Right lobe of liver (tissue), 4 donors: ENCODE measurements at regions not wholly inside any gene's neighbourhood (a gene's known extent, or its start where the extent isn't known, plus 50 kb on each side); places are given as distances from the start of the nearest gene placed in this dataset.

Experiments
- POLR2A ChIP-seq: fragments of 450-650 bp; IDR thresholded peaks from one replicate; pipeline ENCODE4 v1.6.1; 2017; ENCODE audit warnings: antibody characterized with exemption, mild to moderate bottlenecking
- TF ChIP-seq, protein P1 (sequence below), 4 donors: fragments of 200-600 bp in 3 of 4; fragments of 450-650 bp in 1 of 4; IDR thresholded peaks; one replicate each; pipeline versions ENCODE4 v1.5.1 to v1.8.0; 2016 to 2022; ENCODE audit warnings: antibody characterized with exemption in 4 of 4, mild to moderate bottlenecking in 2 of 4
- donor health status: DM: no; HTN: no; CAD: no.
- donor health status: DM: no; HTN: no; CAD: no.
- donor health status: DM: no; HTN: yes; CAD: no.

GRCh38 chr1:193568512-193568911, 382.1 kb upstream of the B3GALT2 start:
- TF ChIP-seq, protein P1, sequence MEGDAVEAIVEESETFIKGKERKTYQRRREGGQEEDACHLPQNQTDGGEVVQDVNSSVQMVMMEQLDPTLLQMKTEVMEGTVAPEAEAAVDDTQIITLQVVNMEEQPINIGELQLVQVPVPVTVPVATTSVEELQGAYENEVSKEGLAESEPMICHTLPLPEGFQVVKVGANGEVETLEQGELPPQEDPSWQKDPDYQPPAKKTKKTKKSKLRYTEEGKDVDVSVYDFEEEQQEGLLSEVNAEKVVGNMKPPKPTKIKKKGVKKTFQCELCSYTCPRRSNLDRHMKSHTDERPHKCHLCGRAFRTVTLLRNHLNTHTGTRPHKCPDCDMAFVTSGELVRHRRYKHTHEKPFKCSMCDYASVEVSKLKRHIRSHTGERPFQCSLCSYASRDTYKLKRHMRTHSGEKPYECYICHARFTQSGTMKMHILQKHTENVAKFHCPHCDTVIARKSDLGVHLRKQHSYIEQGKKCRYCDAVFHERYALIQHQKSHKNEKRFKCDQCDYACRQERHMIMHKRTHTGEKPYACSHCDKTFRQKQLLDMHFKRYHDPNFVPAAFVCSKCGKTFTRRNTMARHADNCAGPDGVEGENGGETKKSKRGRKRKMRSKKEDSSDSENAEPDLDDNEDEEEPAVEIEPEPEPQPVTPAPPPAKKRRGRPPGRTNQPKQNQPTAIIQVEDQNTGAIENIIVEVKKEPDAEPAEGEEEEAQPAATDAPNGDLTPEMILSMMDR (IDR thresholded peaks at IDR 0.05), result no peak
- no peak for TF ChIP-seq POLR2A
